ENCODE measurements at regions not wholly inside any gene's neighbourhood (a gene's known extent, or its start where the extent isn't known, plus 50 kb on each side); places are given as distances from the start of the nearest gene placed in this dataset.

- Histone ChIP-seq H3K4me1 (ENCODE audit: control insufficient read depth, low read depth, low read length) (no peaks in the 10 kb centered on the region), H4K5ac (ENCODE audit: low read length) (no peak overlapping the region), H2BK120ac (ENCODE audit: low read depth, low read length) (no peak overlapping the region), H2BK5ac (ENCODE audit: low read length) (no peak overlapping the region), H3K23ac (ENCODE audit: low read length) (no peak overlapping the region), H3K27ac (ENCODE audit: low read depth, low read length) (no peak overlapping the region), H4K8ac (ENCODE audit: low read depth, low read length) (no peak overlapping the region), H3K79me1 (ENCODE audit: low read length) (no peaks in the 10 kb centered on the region), H3K4ac (ENCODE audit: low read depth, low read length) (no peak overlapping the region), H3K27me3 (ENCODE audit: insufficient read depth, low read length, poor library complexity) (no peaks in the 10 kb centered on the region), H3K18ac (ENCODE audit: low read length) (no peak overlapping the region), H3K56ac (ENCODE audit: low read length) (no peak overlapping the region), H3K4me3 (ENCODE audit: low read length) (no peak overlapping the region), H3K9ac (ENCODE audit: low read length) (no peak overlapping the region), H3K4me2 (ENCODE audit: low read length) (no peak overlapping the region), H2BK15ac (replicated peaks; ENCODE audit: low read depth) (no peak overlapping the region), H3K36me3 (ENCODE audit: control insufficient read depth, insufficient read depth, low read length) (no peaks in the 10 kb centered on the region), H3K79me2 (ENCODE audit: control insufficient read depth, insufficient read depth, low read length) (no peaks in the 10 kb centered on the region), H2AK5ac (ENCODE audit: low read length) (no peak overlapping the region)
- no peak for DNase-seq
- no CpG with 5 or more reads among the region's 6 CpGs for WGBS (ENCODE audit: extremely low coverage, insufficient coverage, low lambda C conversion rate)
These were observed 116.5 kb downstream of the SALL1 start for GRCh38 chr16:51034481-51035109.

- no CpG with 5 or more reads among the region's 4 CpGs for WGBS (ENCODE audit: extremely low coverage, insufficient coverage, low lambda C conversion rate)
- Histone ChIP-seq H3K23ac (ENCODE audit: low read length) (no peak overlapping the region), H2BK5ac (ENCODE audit: low read length) (no peak overlapping the region), H3K4me1 (ENCODE audit: control insufficient read depth, low read depth, low read length) (no peaks in the 10 kb centered on the region), H2AK5ac (ENCODE audit: low read length) (no peak overlapping the region), H3K4me2 (ENCODE audit: low read length) (no peak overlapping the region), H3K56ac (ENCODE audit: low read length) (no peak overlapping the region), H2BK15ac (replicated peaks; ENCODE audit: low read depth) (no peak overlapping the region), H3K27me3 (ENCODE audit: insufficient read depth, low read length, poor library complexity) (no peaks in the 10 kb centered on the region), H3K79me1 (ENCODE audit: low read length) (no peaks in the 10 kb centered on the region), H3K9ac (ENCODE audit: low read length) (no peak overlapping the region), H3K36me3 (ENCODE audit: control insufficient read depth, insufficient read depth, low read length) (no peaks in the 10 kb centered on the region), H3K27ac (ENCODE audit: low read depth, low read length) (no peak overlapping the region), H4K8ac (ENCODE audit: low read depth, low read length) (no peak overlapping the region), H3K79me2 (ENCODE audit: control insufficient read depth, insufficient read depth, low read length) (no peaks in the 10 kb centered on the region), H2BK120ac (ENCODE audit: low read depth, low read length) (no peak overlapping the region), H3K18ac (ENCODE audit: low read length) (no peak overlapping the region), H3K4me3 (ENCODE audit: low read length) (no peak overlapping the region), H4K5ac (ENCODE audit: low read length) (no peak overlapping the region), H3K4ac (ENCODE audit: low read depth, low read length) (no peak overlapping the region)
- no peak for DNase-seq
These were observed 119.5 kb downstream of the SALL1 start for GRCh38 chr16:51031598-51031997.

- Histone ChIP-seq H4K8ac (ENCODE audit: low read depth, low read length) (no peak overlapping the region), H3K79me1 (ENCODE audit: low read length) (no peaks in the 10 kb centered on the region), H3K4me2 (ENCODE audit: low read length) (no peak overlapping the region), H3K56ac (ENCODE audit: low read length) (no peak overlapping the region), H3K4me1 (ENCODE audit: control insufficient read depth, low read depth, low read length) (no peaks in the 10 kb centered on the region), H3K23ac (ENCODE audit: low read length) (no peak overlapping the region), H4K5ac (ENCODE audit: low read length) (no peak overlapping the region), H2BK5ac (ENCODE audit: low read length) (no peak overlapping the region), H2BK120ac (ENCODE audit: low read depth, low read length) (no peak overlapping the region), H3K4me3 (ENCODE audit: low read length) (no peak overlapping the region), H3K18ac (ENCODE audit: low read length) (no peak overlapping the region), H3K4ac (ENCODE audit: low read depth, low read length) (no peak overlapping the region), H3K27ac (ENCODE audit: low read depth, low read length) (no peak overlapping the region), H3K36me3 (ENCODE audit: control insufficient read depth, insufficient read depth, low read length) (no peaks in the 10 kb centered on the region), H2BK15ac (replicated peaks; ENCODE audit: low read depth) (no peak overlapping the region), H2AK5ac (ENCODE audit: low read length) (no peak overlapping the region), H3K79me2 (ENCODE audit: control insufficient read depth, insufficient read depth, low read length) (no peaks in the 10 kb centered on the region), H3K9ac (ENCODE audit: low read length) (no peak overlapping the region), H3K27me3 (ENCODE audit: insufficient read depth, low read length, poor library complexity) (no peaks in the 10 kb centered on the region)
- no peak for DNase-seq
- WGBS (ENCODE audit: extremely low coverage, insufficient coverage, low lambda C conversion rate), result no CpG with 5 or more reads among the region's 4 CpGs
These were observed 120.6 kb downstream of the SALL1 start for GRCh38 chr16:51030516-51030915.

GRCh38 chr16:51025588-51026290, 125.3 kb downstream of the SALL1 start:
- H3K27ac ChIP-seq (ENCODE audit: low read depth, low read length), result no peak overlapping the region
- H4K5ac ChIP-seq (ENCODE audit: low read length), result no peak overlapping the region
- no peak overlapping the region for H2BK15ac ChIP-seq (replicated peaks; ENCODE audit: low read depth)
- no peak overlapping the region for H2BK5ac ChIP-seq (ENCODE audit: low read length)
- no peaks in the 10 kb centered on the region for H3K79me1 ChIP-seq (ENCODE audit: low read length)
- DNase-seq, result no peak
- H3K36me3 ChIP-seq (ENCODE audit: control insufficient read depth, insufficient read depth, low read length), result no peaks in the 10 kb centered on the region
- H2AK5ac ChIP-seq (ENCODE audit: low read length), result no peak overlapping the region
- WGBS (ENCODE audit: extremely low coverage, insufficient coverage, low lambda C conversion rate), result no CpG with 5 or more reads among the region's 4 CpGs
- H3K27me3 ChIP-seq (ENCODE audit: insufficient read depth, low read length, poor library complexity), result no peaks in the 10 kb centered on the region
- no peaks in the 10 kb centered on the region for H3K4me1 ChIP-seq (ENCODE audit: control insufficient read depth, low read depth, low read length)
- no peaks in the 10 kb centered on the region for H3K79me2 ChIP-seq (ENCODE audit: control insufficient read depth, insufficient read depth, low read length)
- no peak overlapping the region for H2BK120ac ChIP-seq (ENCODE audit: low read depth, low read length)
- no peak overlapping the region for H3K18ac ChIP-seq (ENCODE audit: low read length)
- no peak overlapping the region for H3K23ac ChIP-seq (ENCODE audit: low read length)
- no peak overlapping the region for H3K4me3 ChIP-seq (ENCODE audit: low read length)
- H3K56ac ChIP-seq (ENCODE audit: low read length), result no peak overlapping the region
- no peak overlapping the region for H3K9ac ChIP-seq (ENCODE audit: low read length)
- H4K8ac ChIP-seq (ENCODE audit: low read depth, low read length), result no peak overlapping the region
- no peak overlapping the region for H3K4me2 ChIP-seq (ENCODE audit: low read length)
- H3K4ac ChIP-seq (ENCODE audit: low read depth, low read length), result no peak overlapping the region

- Histone ChIP-seq H4K8ac (ENCODE audit: low read depth, low read length) (no peak overlapping the region), H3K27ac (ENCODE audit: low read depth, low read length) (no peak overlapping the region), H2BK15ac (replicated peaks; ENCODE audit: low read depth) (no peak overlapping the region), H3K23ac (ENCODE audit: low read length) (no peak overlapping the region), H2BK120ac (ENCODE audit: low read depth, low read length) (no peak overlapping the region), H3K4ac (ENCODE audit: low read depth, low read length) (no peak overlapping the region), H3K4me3 (ENCODE audit: low read length) (no peak overlapping the region), H3K4me1 (ENCODE audit: control insufficient read depth, low read depth, low read length) (no peaks in the 10 kb centered on the region), H2BK5ac (ENCODE audit: low read length) (no peak overlapping the region), H3K56ac (ENCODE audit: low read length) (no peak overlapping the region), H3K36me3 (ENCODE audit: control insufficient read depth, insufficient read depth, low read length) (no peaks in the 10 kb centered on the region), H3K27me3 (ENCODE audit: insufficient read depth, low read length, poor library complexity) (no peaks in the 10 kb centered on the region), H3K9ac (ENCODE audit: low read length) (no peak overlapping the region), H3K18ac (ENCODE audit: low read length) (no peak overlapping the region), H3K4me2 (ENCODE audit: low read length) (no peak overlapping the region), H3K79me2 (ENCODE audit: control insufficient read depth, insufficient read depth, low read length) (no peaks in the 10 kb centered on the region), H4K5ac (ENCODE audit: low read length) (no peak overlapping the region), H2AK5ac (ENCODE audit: low read length) (no peak overlapping the region), H3K79me1 (ENCODE audit: low read length) (no peaks in the 10 kb centered on the region)
- WGBS (ENCODE audit: extremely low coverage, insufficient coverage, low lambda C conversion rate), result no CpG with 5 or more reads among the region's 6 CpGs
- no peak for DNase-seq
These were observed 126.4 kb downstream of the SALL1 start for GRCh38 chr16:51024703-51025102.

GRCh38 chr16:51022955-51023354, 128.1 kb downstream of the SALL1 start:
- no CpG with 5 or more reads among the region's 5 CpGs for WGBS (ENCODE audit: extremely low coverage, insufficient coverage, low lambda C conversion rate)
- no peak overlapping the region for H3K4me3 ChIP-seq (ENCODE audit: low read length)
- no peak overlapping the region for H3K9ac ChIP-seq (ENCODE audit: low read length)
- H2BK5ac ChIP-seq (ENCODE audit: low read length), result no peak overlapping the region
- no peak overlapping the region for H2BK120ac ChIP-seq (ENCODE audit: low read depth, low read length)
- H3K27me3 ChIP-seq (ENCODE audit: insufficient read depth, low read length, poor library complexity), result no peaks in the 10 kb centered on the region
- H3K36me3 ChIP-seq (ENCODE audit: control insufficient read depth, insufficient read depth, low read length), result no peaks in the 10 kb centered on the region
- H3K79me2 ChIP-seq (ENCODE audit: control insufficient read depth, insufficient read depth, low read length), result no peaks in the 10 kb centered on the region
- H3K23ac ChIP-seq (ENCODE audit: low read length), result no peak overlapping the region
- H3K27ac ChIP-seq (ENCODE audit: low read depth, low read length), result no peak overlapping the region
- H3K4me1 ChIP-seq (ENCODE audit: control insufficient read depth, low read depth, low read length), result no peaks in the 10 kb centered on the region
- H3K18ac ChIP-seq (ENCODE audit: low read length), result no peak overlapping the region
- no peak overlapping the region for H3K4ac ChIP-seq (ENCODE audit: low read depth, low read length)
- H3K79me1 ChIP-seq (ENCODE audit: low read length), result no peaks in the 10 kb centered on the region
- H3K4me2 ChIP-seq (ENCODE audit: low read length), result no peak overlapping the region
- DNase-seq, result no peak
- H2AK5ac ChIP-seq (ENCODE audit: low read length), result no peak overlapping the region
- no peak overlapping the region for H2BK15ac ChIP-seq (replicated peaks; ENCODE audit: low read depth)
- no peak overlapping the region for H4K8ac ChIP-seq (ENCODE audit: low read depth, low read length)
- no peak overlapping the region for H3K56ac ChIP-seq (ENCODE audit: low read length)
- H4K5ac ChIP-seq (ENCODE audit: low read length), result no peak overlapping the region
